Chondrocyte (in vitro differentiated cells): ENCODE measurements at regions not wholly inside any gene's neighbourhood (a gene's known extent, or its start where the extent isn't known, plus 50 kb on each side); places are given as distances from the start of the nearest gene placed in this dataset.

ENCODE experiments used
- DNase-seq: peaks from one replicate; pipeline ENCODE4 v3.0.0; 2021; ENCODE audit warnings: mixed read lengths, low spot score
- H3K27ac Mint-ChIP-seq: one replicate; pipeline ENCODE4 v1.8.0; 2021; ENCODE audit warnings: mild to moderate bottlenecking, moderate library complexity, mixed read lengths; ENCODE audit not compliant: unreplicated experiment
- H3K27me3 Mint-ChIP-seq: 2 replicates; pipeline ENCODE4 v1.8.0; 2021; ENCODE audit warnings: low read depth, mixed read lengths
- H3K36me3 Mint-ChIP-seq: 2 replicates; pipeline ENCODE4 v1.8.0; 2021; ENCODE audit warnings: low read depth, mixed read lengths
- H3K4me1 Mint-ChIP-seq: 2 replicates; pipeline ENCODE4 v1.8.0; 2021; ENCODE audit warnings: low read depth, mild to moderate bottlenecking, mixed read lengths
- H3K4me3 Mint-ChIP-seq: one replicate; pipeline ENCODE4 v1.8.0; 2021; ENCODE audit warnings: mild to moderate bottlenecking, moderate library complexity, mixed read lengths; ENCODE audit not compliant: unreplicated experiment
- H3K9me3 Mint-ChIP-seq: 2 replicates; pipeline ENCODE4 v1.8.0; 2021; ENCODE audit warnings: low read depth, mixed read lengths
- TF ChIP-seq, protein P1 (sequence below): fragments of 200-600 bp; sonication (generic); IDR thresholded peaks from 2 replicates; pipeline ENCODE4 v1.5.0; 2021; ENCODE audit warnings: antibody characterized with exemption, mild to moderate bottlenecking, moderate library complexity

DNA sequence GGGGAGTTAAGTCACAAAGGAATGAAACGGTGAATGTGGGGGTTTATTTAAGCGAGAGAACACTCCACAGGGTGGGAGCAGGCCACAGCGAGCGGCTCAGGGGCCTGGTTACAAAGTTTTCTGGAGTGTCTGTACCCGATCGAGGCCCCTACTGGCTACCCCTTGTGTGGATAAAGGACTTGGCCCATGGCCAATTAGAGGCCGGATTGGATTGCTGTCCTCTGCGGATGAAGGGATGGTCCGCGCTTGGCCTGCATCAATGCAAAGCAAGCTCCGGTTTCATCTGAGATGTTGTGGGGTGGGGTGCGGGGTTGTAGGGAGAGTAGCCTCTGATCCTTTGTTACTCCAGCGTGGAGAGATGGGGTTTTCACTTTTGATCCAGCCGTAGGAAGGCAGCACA, 1574.5 kb upstream of the TENM3 start:
- H3K27ac Mint-ChIP-seq: no peak overlapping the region
- H3K36me3 Mint-ChIP-seq: no peaks in the 10 kb centered on the region
- no peak for DNase-seq
- H3K4me3 Mint-ChIP-seq: no peak overlapping the region
- TF ChIP-seq, protein P1, sequence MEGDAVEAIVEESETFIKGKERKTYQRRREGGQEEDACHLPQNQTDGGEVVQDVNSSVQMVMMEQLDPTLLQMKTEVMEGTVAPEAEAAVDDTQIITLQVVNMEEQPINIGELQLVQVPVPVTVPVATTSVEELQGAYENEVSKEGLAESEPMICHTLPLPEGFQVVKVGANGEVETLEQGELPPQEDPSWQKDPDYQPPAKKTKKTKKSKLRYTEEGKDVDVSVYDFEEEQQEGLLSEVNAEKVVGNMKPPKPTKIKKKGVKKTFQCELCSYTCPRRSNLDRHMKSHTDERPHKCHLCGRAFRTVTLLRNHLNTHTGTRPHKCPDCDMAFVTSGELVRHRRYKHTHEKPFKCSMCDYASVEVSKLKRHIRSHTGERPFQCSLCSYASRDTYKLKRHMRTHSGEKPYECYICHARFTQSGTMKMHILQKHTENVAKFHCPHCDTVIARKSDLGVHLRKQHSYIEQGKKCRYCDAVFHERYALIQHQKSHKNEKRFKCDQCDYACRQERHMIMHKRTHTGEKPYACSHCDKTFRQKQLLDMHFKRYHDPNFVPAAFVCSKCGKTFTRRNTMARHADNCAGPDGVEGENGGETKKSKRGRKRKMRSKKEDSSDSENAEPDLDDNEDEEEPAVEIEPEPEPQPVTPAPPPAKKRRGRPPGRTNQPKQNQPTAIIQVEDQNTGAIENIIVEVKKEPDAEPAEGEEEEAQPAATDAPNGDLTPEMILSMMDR: no peak
- H3K27me3 Mint-ChIP-seq: no peaks in the 10 kb centered on the region
- H3K4me1 Mint-ChIP-seq: peaks cover 4% of the 10 kb centered on the region
- H3K9me3 Mint-ChIP-seq: no peaks in the 10 kb centered on the region

DNA sequence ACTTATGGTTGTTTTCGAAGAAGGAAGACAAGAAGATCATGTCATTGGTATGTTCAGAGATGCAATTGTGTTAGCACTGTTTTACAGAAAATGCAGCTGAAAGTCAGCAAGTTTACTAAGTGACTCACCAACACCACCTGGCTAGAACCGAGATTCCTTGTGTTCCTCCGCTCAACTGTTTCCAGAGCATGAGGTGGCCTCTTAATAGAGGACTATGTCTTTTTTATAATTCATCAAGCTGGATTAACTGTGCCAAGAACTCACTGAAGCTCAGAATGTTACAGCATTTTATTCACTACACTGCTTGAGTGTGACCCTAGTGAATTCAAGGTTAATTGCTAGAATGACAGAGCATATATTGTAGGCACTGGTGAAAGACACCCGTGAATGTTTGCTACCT, 1573.5 kb upstream of the TENM3 start:
- Mint-ChIP-seq H3K27me3 (no peaks in the 10 kb centered on the region), H3K4me1 (peaks cover 4% of the 10 kb centered on the region), H3K27ac (no peak overlapping the region), H3K9me3 (no peaks in the 10 kb centered on the region), H3K4me3 (no peak overlapping the region), H3K36me3 (no peaks in the 10 kb centered on the region)
- DNase-seq: no peak
- TF ChIP-seq, protein P1: no peak

DNA sequence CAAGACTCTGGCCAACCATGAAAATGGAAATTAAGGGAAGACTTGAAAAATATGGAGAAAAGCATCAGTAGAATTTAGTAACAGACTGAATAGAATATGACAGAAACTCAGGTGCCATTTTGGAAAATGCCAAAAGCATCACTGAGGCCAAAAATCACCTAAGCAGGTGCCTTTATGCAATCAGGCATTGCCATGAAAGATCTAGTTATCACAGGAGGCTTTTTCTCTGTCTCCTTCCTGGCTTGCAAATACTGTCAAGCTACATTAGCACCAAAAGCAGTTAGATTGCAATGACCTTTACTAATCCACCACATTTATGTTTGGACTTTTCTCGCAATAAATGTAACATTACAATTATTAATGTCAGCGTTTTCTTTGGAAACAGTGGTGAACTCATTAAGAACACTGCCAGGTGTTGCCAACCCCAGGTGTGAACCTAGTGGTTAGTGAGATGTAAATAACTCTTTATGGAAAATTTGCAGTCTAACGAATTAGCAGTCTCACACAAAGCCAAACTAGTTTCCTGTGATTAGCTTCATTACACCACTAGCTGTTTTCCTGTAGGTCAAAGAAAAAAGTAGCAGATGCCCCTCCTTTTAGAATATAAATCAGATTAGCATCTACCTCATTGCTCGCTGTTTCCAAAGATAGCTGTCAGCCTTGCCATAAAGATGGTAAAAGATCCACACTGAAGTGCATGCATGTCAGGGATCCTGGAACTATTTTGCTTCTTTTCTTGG, 1568.4 kb upstream of the TENM3 start:
- DNase-seq: no peak
- H3K36me3 Mint-ChIP-seq: no peaks in the 10 kb centered on the region
- no peak overlapping the region for H3K4me3 Mint-ChIP-seq
- no peaks in the 10 kb centered on the region for H3K4me1 Mint-ChIP-seq
- TF ChIP-seq, protein P1: no peak
- no peaks in the 10 kb centered on the region for H3K27me3 Mint-ChIP-seq
- H3K9me3 Mint-ChIP-seq: no peaks in the 10 kb centered on the region
- H3K27ac Mint-ChIP-seq: no peak overlapping the region

DNA sequence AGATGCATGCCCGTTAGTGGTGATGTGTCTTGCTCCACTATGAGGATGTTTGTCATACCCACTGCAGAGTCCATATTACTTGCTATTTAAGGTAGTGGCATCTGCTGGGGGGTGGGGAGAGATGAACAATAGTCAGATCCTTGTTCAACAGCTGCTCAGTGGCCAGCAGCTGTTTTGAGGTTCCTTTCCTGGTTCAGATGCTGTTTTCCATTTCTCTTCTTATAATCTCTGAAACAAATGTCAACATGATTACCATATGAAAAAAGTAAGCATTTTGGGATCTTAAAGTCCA, 1567.9 kb upstream of the TENM3 start:
- no peaks in the 10 kb centered on the region for H3K27me3 Mint-ChIP-seq
- TF ChIP-seq, protein P1: no peak
- H3K4me1 Mint-ChIP-seq: no peaks in the 10 kb centered on the region
- H3K9me3 Mint-ChIP-seq: no peaks in the 10 kb centered on the region
- no peak overlapping the region for H3K27ac Mint-ChIP-seq
- no peak for DNase-seq
- H3K36me3 Mint-ChIP-seq: no peaks in the 10 kb centered on the region
- no peak overlapping the region for H3K4me3 Mint-ChIP-seq

DNA sequence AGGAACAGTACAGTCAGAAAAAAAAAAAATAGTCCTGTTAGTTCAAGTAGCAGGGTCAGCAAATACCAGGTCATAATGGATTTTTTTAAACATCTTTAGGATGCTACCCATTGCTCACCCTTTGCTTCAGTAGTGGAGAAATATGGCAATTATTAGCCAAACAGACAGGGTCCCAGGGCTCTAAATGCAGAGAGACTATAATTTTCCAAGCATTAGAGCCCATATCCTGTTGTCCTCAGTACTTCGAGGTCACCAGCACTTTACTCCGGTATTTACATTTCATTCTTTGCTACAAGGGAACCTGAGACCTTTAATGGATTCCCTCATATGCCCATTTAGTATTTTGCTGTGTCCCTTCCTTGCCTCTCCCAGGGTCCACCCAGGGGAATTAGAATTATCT, 1562.9 kb upstream of the TENM3 start:
- TF ChIP-seq, protein P1: no peak
- Mint-ChIP-seq H3K4me1 (no peaks in the 10 kb centered on the region), H3K27ac (no peak overlapping the region), H3K27me3 (no peaks in the 10 kb centered on the region), H3K4me3 (no peak overlapping the region), H3K9me3 (no peaks in the 10 kb centered on the region), H3K36me3 (no peaks in the 10 kb centered on the region)
- DNase-seq: no peak
